Smooth muscle cell (in vitro differentiated cells): ENCODE measurements at regions not wholly inside any gene's neighbourhood (a gene's known extent, or its start where the extent isn't known, plus 50 kb on each side); places are given as distances from the start of the nearest gene placed in this dataset.

Experiments used
- DNase-seq: peaks from one replicate; lab custom pipeline; 2025; ENCODE audit not compliant: unreplicated experiment; lab: John Stamatoyannopoulos, UW
- H2AFZ ChIP-seq: fragments of 200-600 bp; sonication (generic); 2 replicates; pipeline ENCODE4 v1.6.0; 2016; ENCODE audit warnings: antibody characterized with exemption, low read depth, mild to moderate bottlenecking
- H3F3A ChIP-seq: fragments of 200-600 bp; sonication (generic); 2 replicates; pipeline ENCODE4 v1.6.0; 2017; ENCODE audit warnings: antibody characterized with exemption, low read depth
- H3K27ac ChIP-seq: fragments of 200-600 bp; sonication (generic); 2 replicates; pipeline ENCODE4 v1.5.1; 2016; ENCODE audit warnings: low read depth, mild to moderate bottlenecking
- H3K27me3 ChIP-seq: fragments of 200-600 bp; sonication (generic); 2 replicates; pipeline ENCODE4 v1.6.1; 2016; ENCODE audit warnings: low read depth, mild to moderate bottlenecking
- H3K36me3 ChIP-seq: fragments of 200-600 bp; sonication (generic); 2 replicates; pipeline ENCODE4 v1.5.1; 2016; ENCODE audit warnings: low read depth
- H3K4me1 ChIP-seq: fragments of 200-600 bp; sonication (generic); 2 replicates; pipeline ENCODE4 v1.5.1; 2016; ENCODE audit warnings: low read depth
- H3K4me2 ChIP-seq: fragments of 200-600 bp; sonication (generic); 2 replicates; pipeline ENCODE4 v1.6.0; 2016; ENCODE audit warnings: mild to moderate bottlenecking
- H3K4me3 ChIP-seq: fragments of 200-600 bp; sonication (generic); 2 replicates; pipeline ENCODE4 v1.5.1; 2016; ENCODE audit warnings: mild to moderate bottlenecking
- H3K79me2 ChIP-seq: fragments of 200-600 bp; sonication (generic); 2 replicates; pipeline ENCODE4 v1.6.0; 2016; ENCODE audit warnings: low read depth, mild to moderate bottlenecking
- H3K9ac ChIP-seq: fragments of 200-600 bp; sonication (generic); 2 replicates; pipeline ENCODE4 v1.6.0; 2016; ENCODE audit warnings: low read depth
- H3K9me3 ChIP-seq: fragments of 200-600 bp; sonication (generic); replicated peaks from 2 replicates; pipeline ENCODE4 v1.5.1; 2016; ENCODE audit warnings: low read depth
- H4K20me1 ChIP-seq: fragments of 200-600 bp; sonication (generic); 2 replicates; pipeline ENCODE4 v1.6.0; 2016; ENCODE audit warnings: low read depth
- WGBS: methylation state at CpG from one replicate; pipeline ENCODE4 v1.1.7; 2016; ENCODE audit warnings: low lambda C conversion rate; 5-methylcytosine and 5-hydroxymethylcytosine counted together
- TF ChIP-seq, protein P1 (sequence below): fragments of 200-600 bp; sonication (generic); IDR thresholded peaks from 2 replicates; pipeline ENCODE4 v1.5.1; 2017; ENCODE audit warnings: borderline replicate concordance, mild to moderate bottlenecking, antibody characterized with exemption; ENCODE audit not compliant: insufficient read depth, poor library complexity, severe bottlenecking

DNA sequence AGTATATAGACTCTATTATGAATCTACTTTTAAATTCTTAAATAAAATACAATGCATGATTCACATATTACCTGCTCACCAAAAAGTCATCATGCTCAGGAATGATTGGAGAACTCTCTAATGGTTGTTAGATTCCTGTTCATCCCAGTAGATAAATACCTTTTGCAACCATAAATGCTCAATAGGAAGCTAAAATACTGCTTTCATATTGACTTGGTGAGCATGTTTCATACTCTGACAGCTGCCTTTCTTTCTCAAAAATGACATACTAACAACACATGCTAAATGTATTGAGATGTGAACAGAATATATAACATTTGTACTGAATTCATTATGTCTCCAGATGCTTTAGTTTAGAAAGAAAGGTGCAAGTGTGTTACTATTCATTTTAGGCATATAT, 79.6 kb upstream of the SLCO6A1 start:
- Histone ChIP-seq H2AFZ (no peak overlapping the region), H3K79me2 (no peaks in the 10 kb centered on the region), H3K4me3 (no peak overlapping the region), H3K27ac (no peak overlapping the region), H3K9me3 (no peaks in the 10 kb centered on the region), H3F3A (no peaks in the 10 kb centered on the region), H3K36me3 (no peaks in the 10 kb centered on the region), H3K4me2 (no peak overlapping the region), H4K20me1 (no peaks in the 10 kb centered on the region), H3K4me1 (no peaks in the 10 kb centered on the region), H3K9ac (no peak overlapping the region), H3K27me3 (no peaks in the 10 kb centered on the region)
- no peak for DNase-seq
- TF ChIP-seq, protein P1, sequence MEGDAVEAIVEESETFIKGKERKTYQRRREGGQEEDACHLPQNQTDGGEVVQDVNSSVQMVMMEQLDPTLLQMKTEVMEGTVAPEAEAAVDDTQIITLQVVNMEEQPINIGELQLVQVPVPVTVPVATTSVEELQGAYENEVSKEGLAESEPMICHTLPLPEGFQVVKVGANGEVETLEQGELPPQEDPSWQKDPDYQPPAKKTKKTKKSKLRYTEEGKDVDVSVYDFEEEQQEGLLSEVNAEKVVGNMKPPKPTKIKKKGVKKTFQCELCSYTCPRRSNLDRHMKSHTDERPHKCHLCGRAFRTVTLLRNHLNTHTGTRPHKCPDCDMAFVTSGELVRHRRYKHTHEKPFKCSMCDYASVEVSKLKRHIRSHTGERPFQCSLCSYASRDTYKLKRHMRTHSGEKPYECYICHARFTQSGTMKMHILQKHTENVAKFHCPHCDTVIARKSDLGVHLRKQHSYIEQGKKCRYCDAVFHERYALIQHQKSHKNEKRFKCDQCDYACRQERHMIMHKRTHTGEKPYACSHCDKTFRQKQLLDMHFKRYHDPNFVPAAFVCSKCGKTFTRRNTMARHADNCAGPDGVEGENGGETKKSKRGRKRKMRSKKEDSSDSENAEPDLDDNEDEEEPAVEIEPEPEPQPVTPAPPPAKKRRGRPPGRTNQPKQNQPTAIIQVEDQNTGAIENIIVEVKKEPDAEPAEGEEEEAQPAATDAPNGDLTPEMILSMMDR: no peak

DNA sequence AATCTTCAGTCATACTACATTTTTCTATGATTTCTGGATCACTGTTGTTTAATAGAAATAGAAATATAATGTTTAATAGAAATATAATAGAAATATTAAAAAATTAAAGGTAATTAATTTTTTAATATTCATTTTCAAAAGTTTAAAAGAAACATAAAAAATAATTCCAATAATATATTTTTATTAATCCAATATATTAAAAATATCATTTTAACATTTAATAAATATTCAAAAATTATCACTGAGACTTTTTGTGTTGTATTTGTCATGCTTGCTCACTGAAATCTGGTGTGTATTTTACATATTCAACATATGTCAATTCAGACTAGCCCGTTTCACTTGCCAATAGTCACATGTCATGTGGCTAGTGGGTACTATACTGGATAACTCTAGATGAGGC, 80.6 kb upstream of the SLCO6A1 start:
- TF ChIP-seq, protein P1: no peak
- Histone ChIP-seq H2AFZ (no peak overlapping the region), H3K27me3 (no peaks in the 10 kb centered on the region), H3K9me3 (no peaks in the 10 kb centered on the region), H3K9ac (no peak overlapping the region), H3K36me3 (no peaks in the 10 kb centered on the region), H3F3A (no peaks in the 10 kb centered on the region), H3K4me3 (no peak overlapping the region), H3K79me2 (no peaks in the 10 kb centered on the region), H3K4me2 (no peak overlapping the region), H4K20me1 (no peaks in the 10 kb centered on the region), H3K4me1 (no peaks in the 10 kb centered on the region), H3K27ac (no peak overlapping the region)
- WGBS: 88% methylated on average over 1 of the region's 1 CpG
- DNase-seq: no peak

DNA sequence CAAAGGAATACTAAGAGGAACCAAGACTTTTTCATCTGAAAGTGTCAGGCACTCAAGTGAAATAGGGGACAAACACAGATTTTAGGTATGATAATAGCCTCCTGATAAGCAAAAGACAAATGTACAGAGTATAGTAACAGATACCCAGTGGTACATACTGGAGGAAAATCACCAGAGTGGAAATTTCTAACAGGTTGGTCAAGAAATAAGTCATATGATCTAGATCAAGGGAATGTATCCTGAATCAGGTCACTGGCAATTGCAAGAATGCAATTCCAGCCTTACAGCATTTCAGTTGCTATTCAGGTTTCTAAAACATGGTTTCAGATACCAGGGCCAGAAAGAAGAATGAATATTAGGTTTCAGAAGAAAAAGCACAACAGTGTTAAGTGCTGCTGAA, 82.2 kb upstream of the SLCO6A1 start:
- Histone ChIP-seq H3F3A (no peaks in the 10 kb centered on the region), H2AFZ (no peak overlapping the region), H3K4me3 (no peak overlapping the region), H3K27me3 (no peaks in the 10 kb centered on the region), H3K79me2 (no peaks in the 10 kb centered on the region), H3K9ac (no peak overlapping the region), H3K4me2 (no peak overlapping the region), H3K27ac (no peak overlapping the region), H3K9me3 (no peaks in the 10 kb centered on the region), H4K20me1 (no peaks in the 10 kb centered on the region), H3K36me3 (no peaks in the 10 kb centered on the region), H3K4me1 (no peaks in the 10 kb centered on the region)
- DNase-seq: no peak
- TF ChIP-seq, protein P1: no peak

DNA sequence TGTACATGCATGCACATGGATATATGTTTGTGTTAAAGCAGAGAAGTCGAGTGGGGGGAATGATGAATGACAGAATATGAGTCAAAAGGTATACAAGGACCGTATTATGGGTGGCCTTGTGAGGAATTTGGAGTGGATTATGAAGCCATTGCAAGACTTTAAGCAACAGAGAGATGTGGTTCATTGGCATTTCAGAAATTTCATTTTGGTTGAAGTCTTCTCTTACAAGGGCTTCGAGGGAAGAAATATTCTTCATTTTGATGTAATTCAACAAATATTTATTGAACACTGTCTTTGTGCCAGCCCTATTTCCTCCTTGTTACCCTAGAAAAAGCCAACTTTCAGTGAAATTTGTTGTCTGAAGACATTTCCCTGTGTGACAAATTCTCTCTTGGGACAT, 83.9 kb upstream of the SLCO6A1 start:
- H3K79me2 ChIP-seq: no peaks in the 10 kb centered on the region
- 41% methylated on average over 3 of the region's 3 CpGs for WGBS
- TF ChIP-seq, protein P1: no peak
- no peaks in the 10 kb centered on the region for H3K4me1 ChIP-seq
- H3K4me2 ChIP-seq: peak overlapping the region; percentile 19
- DNase-seq: no peak
- no peak overlapping the region for H3K27ac ChIP-seq
- no peaks in the 10 kb centered on the region for H3F3A ChIP-seq
- no peaks in the 10 kb centered on the region for H3K9me3 ChIP-seq
- H3K27me3 ChIP-seq: no peaks in the 10 kb centered on the region
- H3K4me3 ChIP-seq: no peak overlapping the region
- H3K9ac ChIP-seq: no peak overlapping the region
- H3K36me3 ChIP-seq: no peaks in the 10 kb centered on the region
- H2AFZ ChIP-seq: no peak overlapping the region
- no peaks in the 10 kb centered on the region for H4K20me1 ChIP-seq
